ENCODE measurements at regions not wholly inside any gene's neighbourhood (a gene's known extent, or its start where the extent isn't known, plus 50 kb on each side); places are given as distances from the start of the nearest gene placed in this dataset.

DNA sequence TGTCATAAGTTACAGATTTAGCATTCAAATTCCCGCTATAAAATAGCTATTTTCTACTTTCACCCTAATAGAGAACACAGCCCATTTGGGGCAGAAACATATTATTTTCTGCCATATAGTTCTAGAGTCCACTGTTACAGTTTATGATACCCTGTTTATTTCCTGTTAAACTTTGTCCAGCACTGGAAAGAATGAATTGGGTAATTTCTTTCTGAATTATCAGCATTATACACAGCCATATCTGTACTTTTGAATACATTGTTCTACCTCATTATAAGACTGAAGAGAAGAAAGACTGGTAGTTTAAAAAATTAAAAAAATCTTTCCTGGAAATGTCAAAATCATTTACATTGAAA, 332.1 kb downstream of the DIRAS2 start:
- Mint-ChIP-seq H3K27ac (ENCODE audit: unreplicated experiment) (no peak overlapping the region), H3K36me3 (ENCODE audit: insufficient read depth, unreplicated experiment) (no peaks in the 10 kb centered on the region), H3K9me3 (ENCODE audit: unreplicated experiment) (no peaks in the 10 kb centered on the region), H3K4me1 (ENCODE audit: low read depth, unreplicated experiment) (peaks cover 6% of the 10 kb centered on the region), H3K4me3 (ENCODE audit: unreplicated experiment) (no peak overlapping the region), H3K27me3 (ENCODE audit: insufficient read depth, unreplicated experiment) (no peaks in the 10 kb centered on the region)
- TF ChIP-seq, protein P1, sequence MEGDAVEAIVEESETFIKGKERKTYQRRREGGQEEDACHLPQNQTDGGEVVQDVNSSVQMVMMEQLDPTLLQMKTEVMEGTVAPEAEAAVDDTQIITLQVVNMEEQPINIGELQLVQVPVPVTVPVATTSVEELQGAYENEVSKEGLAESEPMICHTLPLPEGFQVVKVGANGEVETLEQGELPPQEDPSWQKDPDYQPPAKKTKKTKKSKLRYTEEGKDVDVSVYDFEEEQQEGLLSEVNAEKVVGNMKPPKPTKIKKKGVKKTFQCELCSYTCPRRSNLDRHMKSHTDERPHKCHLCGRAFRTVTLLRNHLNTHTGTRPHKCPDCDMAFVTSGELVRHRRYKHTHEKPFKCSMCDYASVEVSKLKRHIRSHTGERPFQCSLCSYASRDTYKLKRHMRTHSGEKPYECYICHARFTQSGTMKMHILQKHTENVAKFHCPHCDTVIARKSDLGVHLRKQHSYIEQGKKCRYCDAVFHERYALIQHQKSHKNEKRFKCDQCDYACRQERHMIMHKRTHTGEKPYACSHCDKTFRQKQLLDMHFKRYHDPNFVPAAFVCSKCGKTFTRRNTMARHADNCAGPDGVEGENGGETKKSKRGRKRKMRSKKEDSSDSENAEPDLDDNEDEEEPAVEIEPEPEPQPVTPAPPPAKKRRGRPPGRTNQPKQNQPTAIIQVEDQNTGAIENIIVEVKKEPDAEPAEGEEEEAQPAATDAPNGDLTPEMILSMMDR (IDR thresholded peaks at IDR 0.05; ENCODE audit: insufficient read depth in 1 of 2, low read depth in 1 of 2, low read length in 1 of 2, severe bottlenecking in 1 of 2, unreplicated experiment in 1 of 2): no peak
- Histone ChIP-seq H3K9me3 (no peaks in the 10 kb centered on the region), H3K27me3 (replicated peaks; ENCODE audit: control insufficient read depth, insufficient read depth, low read length) (no peaks in the 10 kb centered on the region), H3K4me1 (no peaks in the 10 kb centered on the region), H3K36me3 (ENCODE audit: control insufficient read depth, insufficient read depth, low read length) (no peaks in the 10 kb centered on the region), H3K4me3 (ENCODE audit: low read depth, low read length) (no peak overlapping the region)
- ChIA-PET CTCF (no interaction called here), POLR2A (no interaction called here)
- BruUV-seq (replicated peaks): no TSS peak
- DNase-seq: no peak
- intact Hi-C loops (cut with micrococcal nuclease; ENCODE audit: unreplicated experiment): no loop called here

DNA sequence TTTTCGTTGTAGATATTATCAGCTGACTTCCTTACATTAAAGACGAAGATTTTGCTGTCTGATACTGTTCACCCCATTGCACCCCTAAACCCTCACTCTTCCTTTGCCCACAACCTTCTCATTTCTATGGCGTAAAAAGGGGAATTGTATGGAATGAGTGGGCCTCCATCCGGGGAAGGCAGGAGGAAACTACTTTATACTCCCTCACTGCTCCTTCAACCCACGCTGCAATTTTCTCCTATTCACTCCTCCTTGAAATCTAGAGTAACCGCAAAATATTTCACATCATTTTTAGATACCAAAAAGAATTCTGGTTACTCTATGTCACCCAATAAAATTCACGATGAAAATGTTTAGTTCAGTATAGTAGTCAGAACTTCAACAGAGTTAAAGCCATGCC, 330.8 kb downstream of the DIRAS2 start:
- TF ChIP-seq, protein P1 (IDR thresholded peaks at IDR 0.05; ENCODE audit: insufficient read depth in 1 of 2, low read depth in 1 of 2, low read length in 1 of 2, severe bottlenecking in 1 of 2, unreplicated experiment in 1 of 2): no peak
- H3K4me1 ChIP-seq: no peaks in the 10 kb centered on the region
- Mint-ChIP-seq H3K9me3 (ENCODE audit: unreplicated experiment) (no peaks in the 10 kb centered on the region), H3K4me3 (ENCODE audit: unreplicated experiment) (no peak overlapping the region), H3K27me3 (ENCODE audit: insufficient read depth, unreplicated experiment) (no peaks in the 10 kb centered on the region), H3K4me1 (ENCODE audit: low read depth, unreplicated experiment) (peaks cover 6% of the 10 kb centered on the region), H3K27ac (ENCODE audit: unreplicated experiment) (no peak overlapping the region), H3K36me3 (ENCODE audit: insufficient read depth, unreplicated experiment) (no peaks in the 10 kb centered on the region)
- intact Hi-C loops (cut with micrococcal nuclease; ENCODE audit: unreplicated experiment): no loop called here
- DNase-seq: no peak
- H3K36me3 ChIP-seq (ENCODE audit: control insufficient read depth, insufficient read depth, low read length): no peaks in the 10 kb centered on the region
- no peaks in the 10 kb centered on the region for H3K9me3 ChIP-seq
- no peaks in the 10 kb centered on the region for H3K27me3 ChIP-seq (replicated peaks; ENCODE audit: control insufficient read depth, insufficient read depth, low read length)
- H3K4me3 ChIP-seq (ENCODE audit: low read depth, low read length): no peak overlapping the region
- BruUV-seq (replicated peaks): no TSS peak
- CTCF ChIA-PET: no interaction called here
- POLR2A ChIA-PET: no interaction called here

DNA sequence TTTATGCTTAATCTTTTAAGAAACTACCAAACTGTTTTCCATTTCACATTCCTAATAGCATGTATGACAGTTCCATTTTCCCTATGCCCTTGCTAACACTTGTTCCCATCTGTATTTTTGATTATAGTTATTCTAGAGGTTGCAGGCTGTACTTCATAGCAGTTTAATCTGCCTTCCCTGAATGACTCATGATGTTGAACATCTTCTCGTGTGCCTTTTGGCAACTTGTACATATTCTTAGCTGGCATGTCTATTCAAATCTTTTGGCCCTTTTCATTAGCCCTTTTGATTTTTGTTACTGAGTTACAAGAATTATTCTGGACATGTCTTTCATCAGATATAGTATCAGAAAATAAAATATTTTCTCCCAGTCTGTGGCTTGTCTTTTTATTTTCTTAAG, 320.3 kb downstream of the DIRAS2 start:
- H3K36me3 Mint-ChIP-seq (ENCODE audit: insufficient read depth, unreplicated experiment): no peaks in the 10 kb centered on the region
- DNase-seq: no peak
- no peak overlapping the region for H3K4me3 Mint-ChIP-seq (ENCODE audit: unreplicated experiment)
- TF ChIP-seq, protein P1 (IDR thresholded peaks at IDR 0.05; ENCODE audit: insufficient read depth in 1 of 2, low read depth in 1 of 2, low read length in 1 of 2, severe bottlenecking in 1 of 2, unreplicated experiment in 1 of 2): no peak
- Histone ChIP-seq H3K4me1 (no peaks in the 10 kb centered on the region), H3K9me3 (no peaks in the 10 kb centered on the region), H3K27me3 (replicated peaks; ENCODE audit: control insufficient read depth, insufficient read depth, low read length) (no peaks in the 10 kb centered on the region), H3K4me3 (ENCODE audit: low read depth, low read length) (no peak overlapping the region), H3K36me3 (ENCODE audit: control insufficient read depth, insufficient read depth, low read length) (no peaks in the 10 kb centered on the region)
- intact Hi-C loops (cut with micrococcal nuclease; ENCODE audit: unreplicated experiment): no loop called here
- CTCF ChIA-PET: no interaction called here
- no peaks in the 10 kb centered on the region for H3K9me3 Mint-ChIP-seq (ENCODE audit: unreplicated experiment)
- POLR2A ChIA-PET: no interaction called here
- H3K27ac Mint-ChIP-seq (ENCODE audit: unreplicated experiment): no peak overlapping the region
- no TSS peak for BruUV-seq (replicated peaks)
- no peaks in the 10 kb centered on the region for H3K4me1 Mint-ChIP-seq (ENCODE audit: low read depth, unreplicated experiment)
- H3K27me3 Mint-ChIP-seq (ENCODE audit: insufficient read depth, unreplicated experiment): no peaks in the 10 kb centered on the region

All from Caco-2 (cell line).